KMS-11 (cell line): ENCODE measurements at regions not wholly inside any gene's neighbourhood (a gene's known extent, or its start where the extent isn't known, plus 50 kb on each side); places are given as distances from the start of the nearest gene placed in this dataset.

Experiments used
- H2AFZ ChIP-seq: fragments of 200-600 bp; sonication (generic); 2 replicates; pipeline ENCODE4 v1.6.1; 2016; ENCODE audit warnings: antibody characterized with exemption, mixed run types, low read depth
- H3K27ac ChIP-seq: fragments of 200-600 bp; sonication (generic); 2 replicates; pipeline ENCODE4 v1.6.1; 2016; ENCODE audit warnings: mild to moderate bottlenecking, mixed run types
- H3K27me3 ChIP-seq: fragments of 200-600 bp; sonication (generic); 2 replicates; pipeline ENCODE4 v1.6.1; 2017; ENCODE audit warnings: mild to moderate bottlenecking, low read depth, mixed run types, moderate library complexity; ENCODE audit not compliant: insufficient read depth
- H3K36me3 ChIP-seq: fragments of 200-600 bp; sonication (generic); 2 replicates; pipeline ENCODE4 v1.6.1; 2017; ENCODE audit warnings: mild to moderate bottlenecking, mixed run types; ENCODE audit not compliant: insufficient read depth
- H3K4me1 ChIP-seq: fragments of 200-600 bp; sonication (generic); 2 replicates; pipeline ENCODE4 v1.6.1; 2016; ENCODE audit warnings: mild to moderate bottlenecking, low read depth, mixed run types; ENCODE audit not compliant: poor library complexity, severe bottlenecking
- H3K4me2 ChIP-seq: fragments of 200-600 bp; sonication (generic); 2 replicates; pipeline ENCODE4 v1.7.0; 2016; ENCODE audit warnings: mild to moderate bottlenecking, mixed run types
- H3K4me3 ChIP-seq: fragments of 200-600 bp; sonication (generic); IDR thresholded peaks from 2 replicates; pipeline ENCODE4 v1.6.1; 2017; ENCODE audit warnings: low read depth, low read length, mixed read lengths; ENCODE audit not compliant: insufficient read depth
- H3K79me2 ChIP-seq: fragments of 200-600 bp; sonication (generic); 2 replicates; pipeline ENCODE4 v1.6.1; 2016; ENCODE audit warnings: low read depth, mixed run types; ENCODE audit not compliant: insufficient read depth
- H3K9ac ChIP-seq: fragments of 200-600 bp; sonication (generic); 2 replicates; pipeline ENCODE4 v1.6.1; 2016; ENCODE audit warnings: mild to moderate bottlenecking, mixed run types
- H4K20me1 ChIP-seq: fragments of 200-600 bp; sonication (generic); 2 replicates; pipeline ENCODE4 v1.6.1; 2016; ENCODE audit warnings: mild to moderate bottlenecking, mixed run types; ENCODE audit not compliant: insufficient read depth
- CTCF ChIP-seq: fragments of 200-600 bp; sonication (generic); conservative IDR thresholded peaks from 2 replicates; pipeline ENCODE4 v1.6.1; 2017; ENCODE audit warnings: low read depth, mild to moderate bottlenecking, antibody characterized with exemption, low read length, moderate library complexity, mixed read lengths

- H3K27ac ChIP-seq = no peak overlapping the region
- no peak overlapping the region for H3K4me3 ChIP-seq
- no peaks in the 10 kb centered on the region for H3K36me3 ChIP-seq
- H3K9ac ChIP-seq = no peak overlapping the region
- no peaks in the 10 kb centered on the region for H3K27me3 ChIP-seq
- no peaks in the 10 kb centered on the region for H3K4me1 ChIP-seq
- no peak for TF ChIP-seq CTCF
- H4K20me1 ChIP-seq = no peaks in the 10 kb centered on the region
- no peak overlapping the region for H3K4me2 ChIP-seq
- H3K79me2 ChIP-seq = no peaks in the 10 kb centered on the region
- H2AFZ ChIP-seq = no peak overlapping the region
These were observed 373.7 kb upstream of the B3GAT1 start for GRCh38 chr11:134785660-134786284.

- no peak for TF ChIP-seq CTCF
- Histone ChIP-seq H3K27ac (no peak overlapping the region), H3K4me1 (no peaks in the 10 kb centered on the region), H2AFZ (no peak overlapping the region), H3K79me2 (no peaks in the 10 kb centered on the region), H3K27me3 (no peaks in the 10 kb centered on the region), H3K36me3 (no peaks in the 10 kb centered on the region), H4K20me1 (no peaks in the 10 kb centered on the region), H3K4me3 (no peak overlapping the region), H3K4me2 (no peak overlapping the region), H3K9ac (no peak overlapping the region)
These were observed 373.0 kb upstream of the B3GAT1 start for GRCh38 chr11:134785059-134785458.

- no peaks in the 10 kb centered on the region for H3K27me3 ChIP-seq
- no peaks in the 10 kb centered on the region for H3K36me3 ChIP-seq
- H3K79me2 ChIP-seq = no peaks in the 10 kb centered on the region
- H3K4me3 ChIP-seq = no peak overlapping the region
- H3K4me1 ChIP-seq = no peaks in the 10 kb centered on the region
- H3K9ac ChIP-seq = no peak overlapping the region
- H4K20me1 ChIP-seq = no peaks in the 10 kb centered on the region
- no peak overlapping the region for H2AFZ ChIP-seq
- TF ChIP-seq CTCF = no peak
- H3K4me2 ChIP-seq = no peak overlapping the region
- no peak overlapping the region for H3K27ac ChIP-seq
These were observed 372.5 kb upstream of the B3GAT1 start for GRCh38 chr11:134784568-134784967.

- H4K20me1 ChIP-seq = no peaks in the 10 kb centered on the region
- H3K4me3 ChIP-seq = no peak overlapping the region
- H3K27me3 ChIP-seq = no peaks in the 10 kb centered on the region
- H3K27ac ChIP-seq = no peak overlapping the region
- H3K9ac ChIP-seq = no peak overlapping the region
- H3K4me2 ChIP-seq = no peak overlapping the region
- no peak for TF ChIP-seq CTCF
- H2AFZ ChIP-seq = no peak overlapping the region
- no peaks in the 10 kb centered on the region for H3K79me2 ChIP-seq
- no peaks in the 10 kb centered on the region for H3K4me1 ChIP-seq
- H3K36me3 ChIP-seq = no peaks in the 10 kb centered on the region
These were observed 372.0 kb upstream of the B3GAT1 start for GRCh38 chr11:134784046-134784445.
